Omental fat pad (tissue), 3 donors: ENCODE measurements at regions not wholly inside any gene's neighbourhood (a gene's known extent, or its start where the extent isn't known, plus 50 kb on each side); places are given as distances from the start of the nearest gene placed in this dataset.

Source experiments
- ATAC-seq: fragments of 150-250 bp; one replicate; pipeline ENCODE4 v1.9.1; 2016; ENCODE audit warnings: mild to moderate bottlenecking, moderate library complexity; ENCODE audit not compliant: low FRiP score
- DNase-seq: peaks from one replicate; pipeline ENCODE4 v3.0.0-alpha.2; 2019; ENCODE audit warnings: low spot score
- TF ChIP-seq, protein P1 (sequence below), 3 donors: fragments of 450-650 bp; IDR thresholded peaks; one replicate each; pipeline ENCODE4 v1.5.1; 2016 to 2017; ENCODE audit warnings: antibody characterized with exemption in 3 of 3, mild to moderate bottlenecking in 3 of 3, moderate library complexity in 2 of 3

DNA sequence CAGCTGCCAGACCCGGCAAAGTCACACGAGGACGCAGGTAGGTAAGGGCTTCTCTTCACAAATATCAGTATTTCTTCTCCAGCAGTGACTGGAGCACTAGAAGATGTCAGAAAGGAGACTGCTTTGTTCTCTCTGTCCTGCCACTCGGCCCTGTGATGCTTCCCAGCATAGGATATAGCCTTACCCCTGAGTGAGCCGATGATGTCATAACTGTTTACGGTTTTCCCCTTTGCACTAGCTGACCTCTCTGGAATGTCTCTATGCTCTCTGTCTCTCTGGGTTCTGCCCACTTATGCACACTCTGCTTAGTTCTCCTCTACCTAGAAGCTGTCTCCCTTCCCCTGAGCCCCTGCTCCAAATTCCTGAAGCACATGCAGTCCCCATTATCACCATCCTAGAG lies 167.5 kb upstream of the PODXL start:
- TF ChIP-seq, protein P1, sequence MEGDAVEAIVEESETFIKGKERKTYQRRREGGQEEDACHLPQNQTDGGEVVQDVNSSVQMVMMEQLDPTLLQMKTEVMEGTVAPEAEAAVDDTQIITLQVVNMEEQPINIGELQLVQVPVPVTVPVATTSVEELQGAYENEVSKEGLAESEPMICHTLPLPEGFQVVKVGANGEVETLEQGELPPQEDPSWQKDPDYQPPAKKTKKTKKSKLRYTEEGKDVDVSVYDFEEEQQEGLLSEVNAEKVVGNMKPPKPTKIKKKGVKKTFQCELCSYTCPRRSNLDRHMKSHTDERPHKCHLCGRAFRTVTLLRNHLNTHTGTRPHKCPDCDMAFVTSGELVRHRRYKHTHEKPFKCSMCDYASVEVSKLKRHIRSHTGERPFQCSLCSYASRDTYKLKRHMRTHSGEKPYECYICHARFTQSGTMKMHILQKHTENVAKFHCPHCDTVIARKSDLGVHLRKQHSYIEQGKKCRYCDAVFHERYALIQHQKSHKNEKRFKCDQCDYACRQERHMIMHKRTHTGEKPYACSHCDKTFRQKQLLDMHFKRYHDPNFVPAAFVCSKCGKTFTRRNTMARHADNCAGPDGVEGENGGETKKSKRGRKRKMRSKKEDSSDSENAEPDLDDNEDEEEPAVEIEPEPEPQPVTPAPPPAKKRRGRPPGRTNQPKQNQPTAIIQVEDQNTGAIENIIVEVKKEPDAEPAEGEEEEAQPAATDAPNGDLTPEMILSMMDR (IDR thresholded peaks at IDR 0.05), result no peak
- ATAC-seq, result no peak
- no peak for DNase-seq

DNA sequence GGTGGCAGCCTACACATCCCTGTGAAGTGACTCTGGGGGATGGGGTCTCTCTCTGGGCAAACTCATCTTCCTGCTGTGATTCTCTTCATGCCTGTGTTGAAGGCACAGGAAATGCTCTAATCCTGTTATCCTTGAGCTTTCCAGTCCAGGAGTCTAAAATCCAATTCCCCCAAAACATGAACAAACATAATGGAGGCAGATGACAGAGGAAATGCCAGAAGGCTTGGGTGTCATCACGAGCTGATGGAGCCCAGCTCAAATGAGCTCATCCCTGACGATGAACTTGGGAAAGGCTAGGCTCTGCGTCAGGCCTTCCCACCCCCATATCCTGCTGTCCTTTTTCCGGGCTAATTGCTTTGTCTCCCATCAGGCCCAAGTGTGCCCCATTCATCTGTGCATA lies 165.9 kb upstream of the PODXL start:
- ATAC-seq (no peak), DNase-seq (no peak)
- TF ChIP-seq, protein P1 (IDR thresholded peaks at IDR 0.05), result no peak

DNA sequence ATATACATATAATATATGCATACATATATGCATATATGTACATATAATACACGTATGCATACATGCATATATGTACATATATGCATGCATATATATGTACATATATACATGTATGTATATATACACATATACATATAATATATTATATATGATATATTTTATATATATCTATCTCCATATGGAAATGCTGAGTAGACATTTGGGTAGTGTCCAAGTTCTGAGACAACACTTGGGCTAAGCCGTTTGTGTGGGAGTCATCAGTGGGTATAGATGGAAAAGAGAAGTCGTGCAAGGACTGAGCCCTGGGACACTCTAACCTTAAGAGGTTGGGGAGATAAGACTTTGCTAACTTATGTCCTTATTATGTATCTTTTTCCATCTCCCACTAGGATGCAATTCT lies 165.2 kb upstream of the PODXL start:
- TF ChIP-seq, protein P1 (IDR thresholded peaks at IDR 0.05), result no peak
- no peak for ATAC-seq
- DNase-seq, result no peak

DNA sequence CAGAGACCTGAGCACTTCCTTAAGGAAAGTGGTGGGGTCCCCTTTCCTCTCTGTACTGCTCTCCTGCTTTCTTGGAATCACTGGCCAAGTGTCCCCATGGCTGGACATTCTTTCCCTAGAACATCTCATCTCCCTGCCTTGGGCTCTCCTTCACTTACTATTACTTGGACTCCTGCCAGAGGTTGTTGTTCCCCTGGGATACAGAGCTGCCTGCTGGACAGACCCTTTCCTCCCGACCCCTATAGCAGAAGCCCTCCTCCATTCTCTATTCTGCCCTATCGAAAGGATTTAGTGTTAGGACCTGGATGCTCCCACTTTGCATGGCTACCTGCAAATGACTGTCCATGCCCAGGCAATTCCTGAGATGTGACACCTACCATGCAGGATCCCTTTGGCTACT lies 164.3 kb upstream of the PODXL start:
- ATAC-seq (no peak), DNase-seq (no peak)
- TF ChIP-seq, protein P1 (IDR thresholded peaks at IDR 0.05), result no peak

DNA sequence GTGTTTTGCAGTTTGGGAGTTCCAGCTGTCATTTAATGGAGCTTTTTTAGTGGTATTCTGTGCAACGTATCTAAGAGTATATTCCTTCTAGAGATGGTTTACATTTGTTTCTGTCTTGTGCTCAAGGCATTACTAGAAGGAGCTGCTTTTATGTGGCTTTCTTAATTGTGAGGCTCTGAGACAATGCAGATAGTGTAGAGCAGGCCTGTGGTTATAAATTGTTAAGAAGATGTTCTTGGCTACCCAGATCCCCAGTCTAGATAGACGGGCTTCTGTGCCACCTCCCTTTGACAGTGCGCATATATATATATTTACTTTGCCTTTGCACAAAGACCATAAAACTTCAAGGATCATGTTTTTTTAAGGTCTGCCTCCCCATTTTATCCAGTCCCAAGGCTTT lies 160.8 kb upstream of the PODXL start:
- DNase-seq (no peak), ATAC-seq (no peak)
- TF ChIP-seq, protein P1 (IDR thresholded peaks at IDR 0.05), result no peak

DNA sequence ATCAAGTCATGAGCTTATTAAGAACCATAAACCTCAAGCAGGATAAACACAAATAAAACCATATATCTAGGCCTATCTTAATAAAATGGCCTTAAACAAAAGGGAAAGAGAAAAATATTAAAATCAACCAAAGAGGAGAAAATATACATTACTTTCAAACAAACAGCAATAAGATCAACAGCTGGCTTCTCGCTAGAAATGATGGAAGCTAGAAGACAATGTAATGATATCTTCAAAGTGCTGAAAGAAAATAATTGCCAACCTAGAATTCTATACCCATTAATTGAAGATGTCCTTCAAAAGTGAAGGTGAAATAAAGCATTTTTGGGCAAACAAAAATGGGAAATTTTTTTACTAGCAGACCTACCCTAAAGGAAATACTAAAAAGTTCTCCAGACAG lies 142.9 kb upstream of the PODXL start:
- DNase-seq, result no peak
- TF ChIP-seq, protein P1 (IDR thresholded peaks at IDR 0.05), result no peak
- ATAC-seq, result no peak

DNA sequence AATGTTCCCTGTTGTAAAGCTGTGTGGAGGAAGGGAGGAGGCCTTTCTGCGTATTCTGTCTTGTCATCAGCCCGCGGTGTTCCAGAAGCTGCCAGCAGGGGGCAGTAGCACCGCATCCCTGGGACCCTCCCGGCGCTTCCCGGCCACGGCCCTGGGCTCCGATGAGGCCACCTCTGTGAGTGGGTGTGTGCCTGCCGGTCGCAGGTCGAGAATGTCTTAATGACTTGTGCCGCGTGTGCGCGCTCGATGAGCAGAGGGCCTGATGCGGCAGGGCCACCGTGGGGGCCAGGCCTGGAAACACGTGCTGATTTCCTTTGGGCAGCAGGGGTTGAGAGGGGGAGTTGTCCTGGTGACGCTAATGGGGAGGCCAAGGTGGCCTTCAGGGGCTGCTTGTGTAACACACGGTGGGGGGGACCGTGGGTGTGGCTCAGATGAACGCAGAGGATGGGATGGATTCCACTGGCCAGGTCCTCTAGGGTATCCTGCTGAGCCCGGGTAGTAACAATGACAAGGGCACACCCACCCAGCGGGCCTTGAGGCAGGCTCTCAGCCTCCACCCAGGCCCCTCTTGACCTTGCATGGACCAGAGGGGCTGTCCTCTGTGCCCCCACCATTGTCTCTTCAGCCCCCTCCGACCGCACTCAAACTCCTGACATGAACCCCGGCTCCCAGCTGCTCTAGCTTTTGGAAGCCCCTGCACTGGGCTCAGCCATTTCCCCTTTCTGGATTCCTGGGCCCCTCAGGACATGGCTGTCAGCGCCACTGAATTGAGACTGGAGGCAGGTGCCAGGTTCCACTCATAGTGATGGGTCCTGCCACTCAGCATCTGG lies 135.9 kb upstream of the PODXL start:
- TF ChIP-seq, protein P1 (IDR thresholded peaks at IDR 0.05), result peak in 2 of 3 donors; percentile 42
- peak; percentile 61 for ATAC-seq
- peak; percentile 34 for DNase-seq
